Stimulated activated CD4-positive, alpha-beta T cell treated with anti-CD3 and anti-CD28 coated beads, Interleukin-4, amount 100 ng/mL, for 1 hour (primary cell): ENCODE measurements at regions not wholly inside any gene's neighbourhood (a gene's known extent, or its start where the extent isn't known, plus 50 kb on each side); places are given as distances from the start of the nearest gene placed in this dataset.
"Not testable (repeated sequence)": the region's sequence is repeated elsewhere in the genome, so short reads cannot be mapped to it uniquely, and the experiment has no call there.

Source experiments
- DNase-seq: peaks from one replicate; pipeline ENCODE4 v3.0.0-alpha.2; 2020

DNA sequence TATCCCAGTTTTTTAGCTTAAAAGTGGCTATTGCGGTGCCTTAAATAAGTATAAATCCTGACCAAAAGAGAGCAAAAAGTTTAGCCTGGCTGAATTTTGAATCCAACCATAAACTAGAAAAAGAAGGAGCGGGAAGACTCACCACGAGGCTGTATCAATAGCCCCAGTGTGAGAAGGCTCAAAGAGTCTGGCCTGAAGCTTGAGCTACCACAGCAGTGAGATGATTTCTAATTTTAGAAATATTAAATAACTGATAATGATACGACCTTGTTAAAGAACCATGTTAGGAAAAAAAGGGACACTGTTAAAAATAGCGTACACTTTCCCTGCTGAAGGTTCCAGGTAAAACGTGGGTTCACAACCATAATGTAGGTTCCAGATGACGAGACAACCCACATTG is 134.1 kb upstream of the ZNF462 start:
- no peak for DNase-seq

DNA sequence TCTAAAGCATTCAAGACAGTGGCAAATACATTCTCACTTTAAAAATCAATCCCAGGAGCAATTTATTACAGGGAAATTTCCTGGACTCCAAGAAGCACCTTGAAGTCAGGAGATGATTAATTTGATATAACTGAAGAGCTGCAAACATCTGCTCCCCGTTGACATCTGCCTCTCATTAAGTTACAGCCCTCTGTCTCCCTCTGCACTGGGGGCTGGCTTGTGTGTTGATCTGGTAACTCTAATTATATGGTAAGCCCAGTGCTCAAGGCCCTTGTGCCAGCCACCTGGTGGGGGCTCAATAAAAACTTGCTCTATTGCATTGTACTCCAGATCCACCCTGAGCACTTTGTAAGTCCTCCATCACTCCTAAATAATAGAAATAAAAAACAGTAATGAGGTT is 131.1 kb upstream of the ZNF462 start:
- DNase-seq = no peak

DNA sequence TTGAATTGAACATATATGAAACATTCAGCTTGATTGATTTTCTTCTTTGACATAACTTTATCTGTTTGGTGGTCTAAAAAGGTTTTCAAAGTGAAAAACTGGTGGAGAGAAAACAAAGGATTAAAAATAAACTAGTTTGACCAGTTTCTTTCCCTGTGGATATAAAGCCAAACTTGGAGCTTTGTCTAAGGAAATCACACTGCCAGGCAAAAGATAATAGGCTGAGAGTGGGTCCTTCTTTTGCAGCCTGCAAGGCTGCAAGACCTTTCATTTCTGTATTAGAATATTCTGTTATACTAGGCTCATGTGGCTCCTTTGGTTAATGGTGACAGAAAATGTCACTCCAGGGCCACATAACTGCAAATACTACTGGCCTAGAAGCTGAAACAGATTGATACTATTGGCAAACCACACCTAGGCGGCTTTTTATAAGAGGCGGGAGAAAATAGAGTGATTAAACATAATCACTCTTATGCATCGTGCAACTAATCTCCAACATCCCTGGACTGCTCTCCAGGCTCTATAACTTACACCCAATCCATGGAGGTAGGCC is 129.1 kb upstream of the ZNF462 start:
- DNase-seq = no peak

DNA sequence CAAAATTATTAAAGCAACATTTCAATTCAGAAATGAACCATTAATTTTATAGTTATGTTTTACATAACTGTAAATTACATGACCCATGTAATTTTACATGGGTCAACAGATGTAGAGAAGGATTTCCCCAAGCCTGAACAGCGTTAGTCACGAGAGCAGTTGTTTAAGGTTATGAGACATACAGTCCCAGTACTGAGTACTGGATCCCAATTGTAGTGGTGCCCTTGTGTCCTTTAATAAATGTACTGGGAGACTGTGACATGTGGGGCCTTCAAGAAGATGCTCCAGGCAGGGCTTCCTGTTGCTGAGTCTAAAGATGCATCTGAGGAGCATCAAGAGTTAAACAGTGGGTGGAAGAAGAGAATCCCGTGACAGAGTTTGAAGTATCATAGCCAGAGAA is 125.5 kb upstream of the ZNF462 start:
- DNase-seq = no peak

DNA sequence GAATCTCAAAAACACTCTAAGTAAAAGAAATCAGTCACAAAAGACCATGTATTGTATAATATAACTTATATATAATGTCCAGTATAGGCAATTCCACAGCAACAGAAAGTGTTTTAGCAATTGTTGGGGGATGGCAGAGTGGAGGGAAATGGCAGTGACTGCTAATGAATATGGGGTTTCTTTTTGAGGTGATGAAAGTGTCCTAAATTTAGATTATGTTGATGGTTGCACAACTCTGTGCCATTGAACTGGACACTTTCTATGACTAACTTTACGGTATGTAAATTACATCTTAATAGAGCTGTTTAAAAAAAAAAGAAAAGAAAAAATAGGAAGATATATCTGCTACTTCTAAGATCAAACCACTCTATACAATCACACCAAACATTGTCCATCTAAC is 124.9 kb upstream of the ZNF462 start:
- DNase-seq = no peak

DNA sequence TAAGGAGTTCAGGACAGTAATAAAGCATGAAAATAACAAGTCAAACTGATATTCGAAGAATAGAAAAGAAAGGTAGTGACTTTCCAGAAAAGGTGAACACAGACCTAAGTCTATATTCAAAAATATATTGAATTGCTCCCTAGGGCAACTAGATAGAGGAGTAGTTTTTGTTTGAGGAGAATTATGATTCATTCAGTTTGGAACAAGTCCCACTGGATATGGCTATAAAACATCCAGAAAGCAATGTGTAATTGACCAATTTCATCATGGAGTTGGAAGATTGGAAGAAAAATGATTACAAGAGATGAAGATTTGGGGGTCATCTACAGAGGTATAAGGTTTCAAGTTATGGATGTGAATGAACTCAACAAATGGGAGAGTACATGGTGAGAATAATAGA is 117.5 kb upstream of the ZNF462 start:
- DNase-seq = no peak

DNA sequence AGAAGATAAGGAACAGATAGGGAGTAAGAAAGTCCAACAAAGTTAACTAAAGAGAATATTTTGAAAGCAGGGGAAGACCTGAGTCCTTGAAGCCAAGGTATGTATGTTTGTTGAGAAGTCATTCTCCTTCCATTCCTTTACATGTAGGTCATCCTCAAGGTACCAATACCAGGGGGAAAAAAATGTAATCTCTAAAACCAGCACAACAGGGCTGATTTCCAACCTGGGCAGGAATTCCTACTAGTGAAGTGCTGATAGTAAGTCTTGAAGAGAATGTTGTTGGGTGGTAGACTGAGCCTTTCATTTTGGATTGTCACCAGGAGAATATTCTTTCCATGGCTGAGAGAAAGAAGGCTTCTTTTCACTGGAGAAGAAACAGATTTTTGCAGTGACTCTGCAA is 117.1 kb upstream of the ZNF462 start:
- no peak for DNase-seq

DNA sequence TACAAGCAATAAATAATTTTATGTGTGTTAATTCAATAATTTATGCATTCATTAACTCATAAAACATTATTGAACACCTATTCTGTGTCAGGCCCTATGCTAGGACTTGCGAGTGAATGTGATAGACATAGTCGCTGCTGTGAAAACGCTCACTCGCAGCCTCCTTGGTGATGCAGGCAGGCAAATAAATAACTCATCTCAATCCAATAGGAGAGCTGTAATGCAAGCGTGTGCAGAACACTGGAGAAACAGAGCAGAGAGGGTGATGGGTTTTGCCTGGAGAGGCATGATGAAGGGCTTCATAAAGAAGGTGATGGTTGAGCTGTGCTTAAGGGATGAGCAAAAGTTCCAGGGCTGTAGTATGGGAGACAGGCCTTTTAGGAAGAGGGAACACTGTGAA is 111.3 kb upstream of the ZNF462 start:
- DNase-seq = no peak

DNA sequence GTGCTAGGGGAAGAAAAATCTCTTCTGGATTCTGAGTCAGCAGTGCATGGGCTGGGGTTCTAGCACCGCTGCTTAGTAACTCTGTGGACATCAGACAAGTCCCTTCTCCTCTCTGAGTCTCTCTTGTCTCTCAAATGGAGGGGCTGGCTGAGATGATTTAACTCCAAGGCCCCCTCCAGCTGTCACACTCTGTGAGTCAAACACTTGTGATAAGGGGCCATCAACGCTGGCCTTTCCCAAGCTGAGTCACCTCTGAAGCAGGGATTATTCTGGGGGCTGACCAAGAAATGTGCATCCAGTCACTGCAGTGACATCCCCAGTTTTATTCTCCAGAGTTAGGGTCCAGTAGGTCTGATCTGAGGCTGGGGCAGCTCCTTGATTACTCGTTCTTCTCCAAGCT is 110.4 kb upstream of the ZNF462 start:
- DNase-seq = no peak

DNA sequence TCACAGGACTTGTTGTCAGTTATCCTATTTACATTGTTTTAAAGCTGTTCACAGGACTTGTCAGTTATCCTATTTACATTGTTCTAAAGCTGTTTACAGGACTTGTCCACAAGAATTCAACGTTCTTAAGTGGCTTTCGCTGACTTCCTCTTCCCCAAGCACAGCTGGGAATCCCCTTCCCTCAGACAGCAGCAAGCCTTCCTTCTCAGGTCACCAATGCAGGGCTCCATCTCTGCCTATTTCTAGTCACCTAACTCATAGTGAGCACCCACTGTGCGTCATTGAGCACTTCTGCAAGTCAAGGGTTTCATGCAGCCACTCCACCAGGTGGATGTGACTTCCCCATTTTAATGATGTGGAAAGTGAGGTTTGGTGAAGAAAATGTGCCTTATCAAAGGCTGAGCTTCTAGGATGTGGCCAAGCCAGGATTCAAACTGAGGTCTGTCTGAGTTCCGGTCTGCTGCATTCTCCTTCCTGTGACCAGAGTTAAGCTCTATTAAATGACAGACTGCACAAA is 109.8 kb upstream of the ZNF462 start:
- DNase-seq = no peak

DNA sequence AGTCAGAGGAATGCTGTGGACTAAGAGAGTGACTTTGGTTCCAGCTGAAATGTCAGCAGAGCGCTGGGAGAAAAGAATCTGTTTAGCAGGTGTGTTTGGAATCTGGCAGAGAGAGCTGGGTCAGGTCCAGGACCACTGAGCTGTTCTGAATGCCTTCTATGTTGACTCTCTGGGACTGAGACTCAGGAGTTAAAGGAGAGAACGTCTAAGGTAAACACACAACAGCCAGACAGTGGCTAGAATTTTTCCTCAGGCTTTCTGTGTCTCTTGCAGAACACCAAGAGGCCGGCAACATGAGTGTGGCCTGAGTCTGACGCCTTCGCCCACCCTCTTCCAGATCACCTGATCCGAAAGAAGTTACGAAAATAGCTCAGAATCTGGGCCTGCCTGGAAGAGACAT is 107.2 kb upstream of the ZNF462 start:
- no peak for DNase-seq

DNA sequence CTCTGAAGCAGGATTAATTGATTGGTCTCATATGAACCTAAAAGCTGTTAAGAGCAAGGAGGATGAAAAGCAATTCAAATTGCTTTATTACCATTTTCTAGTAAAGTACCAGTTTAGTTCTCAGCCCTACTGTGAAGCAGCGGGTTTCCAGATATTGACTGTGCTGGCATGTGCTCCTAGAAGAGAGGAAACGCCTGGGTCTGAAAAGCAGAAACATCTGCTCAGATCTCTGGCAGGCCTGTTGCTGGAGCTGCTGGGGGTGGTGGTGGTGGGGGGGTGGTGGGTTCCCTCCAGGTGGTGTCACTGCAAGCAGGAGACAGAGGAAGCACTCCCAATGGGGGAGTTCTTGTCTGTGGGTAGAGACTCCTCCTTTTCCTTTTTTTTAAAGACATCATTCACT is 105.5 kb upstream of the ZNF462 start:
- no peak for DNase-seq

DNA sequence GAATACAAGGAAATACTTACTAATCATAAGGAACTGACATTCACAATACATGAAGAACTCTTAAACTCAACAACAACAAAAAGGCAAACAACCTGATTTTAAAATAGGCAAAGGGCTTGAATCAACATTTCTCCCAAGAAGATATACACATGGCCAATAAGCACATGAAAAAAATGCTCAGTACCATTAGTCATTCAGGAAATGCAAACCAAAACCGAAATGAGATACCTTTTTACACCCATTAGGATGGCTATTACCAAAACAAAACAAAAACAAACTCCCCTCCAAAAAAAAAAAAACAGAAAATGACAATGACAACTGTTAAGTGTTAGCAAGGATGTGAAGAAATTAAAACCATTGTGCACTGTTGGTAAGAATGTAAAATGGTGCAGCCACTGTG is 104.1 kb upstream of the ZNF462 start:
- no peak for DNase-seq

DNA sequence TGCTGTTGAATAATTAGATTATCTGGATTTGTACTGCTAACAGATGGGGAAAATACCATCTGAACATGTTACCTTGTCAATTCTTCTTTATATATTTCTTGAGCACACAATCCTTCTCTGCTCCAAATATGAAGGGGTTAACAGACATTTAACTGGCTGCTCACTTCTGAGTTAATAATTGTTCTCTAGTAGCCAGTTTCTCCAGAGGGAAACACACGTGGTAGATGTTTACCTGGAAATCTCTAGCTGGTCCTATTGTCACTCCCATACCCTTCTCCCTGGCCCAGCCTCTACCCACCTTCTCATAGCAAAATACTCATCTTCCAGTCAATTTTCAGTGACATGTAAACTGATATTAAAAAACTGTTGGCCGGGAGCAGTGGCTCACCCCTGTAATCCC is 101.5 kb upstream of the ZNF462 start:
- no peak for DNase-seq

DNA sequence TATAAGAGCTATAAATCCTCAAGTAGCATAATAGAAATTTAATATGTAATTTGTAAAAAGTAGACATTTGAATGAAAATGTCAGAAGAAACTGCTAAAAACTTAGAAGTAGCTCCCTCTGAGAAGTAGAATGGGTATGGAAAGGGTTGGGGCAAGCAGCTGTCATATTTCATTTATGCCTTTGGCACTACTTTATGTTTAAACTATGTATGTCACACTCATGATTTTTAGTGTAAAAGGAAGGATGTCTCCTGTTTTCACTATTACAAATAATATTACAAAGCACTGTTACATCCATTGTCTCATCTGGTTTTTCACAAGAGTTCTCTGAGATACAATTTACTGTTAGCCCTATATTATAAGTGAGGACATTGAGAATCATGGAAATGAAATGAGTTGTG is 96.3 kb upstream of the ZNF462 start:
- no peak for DNase-seq

DNA sequence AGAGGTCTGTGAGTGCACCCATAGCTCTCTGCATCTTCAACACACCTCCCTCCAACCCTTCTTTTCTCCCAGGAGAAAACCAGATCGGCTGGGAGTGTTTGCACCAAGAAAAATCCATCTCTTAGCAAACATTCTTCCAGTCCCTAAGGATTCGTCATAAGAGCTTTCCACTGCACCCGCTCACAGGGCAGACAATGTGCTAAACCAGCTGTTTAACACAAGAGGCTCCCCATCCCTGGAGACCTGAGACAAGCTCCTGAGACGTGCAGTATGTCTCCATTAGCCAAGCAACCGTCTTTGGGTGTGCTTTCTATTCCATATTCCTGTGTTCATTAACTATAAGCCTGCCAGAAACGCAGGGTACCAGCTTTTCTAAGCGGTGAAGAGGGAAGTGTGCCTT is 93.6 kb upstream of the ZNF462 start:
- no peak for DNase-seq

DNA sequence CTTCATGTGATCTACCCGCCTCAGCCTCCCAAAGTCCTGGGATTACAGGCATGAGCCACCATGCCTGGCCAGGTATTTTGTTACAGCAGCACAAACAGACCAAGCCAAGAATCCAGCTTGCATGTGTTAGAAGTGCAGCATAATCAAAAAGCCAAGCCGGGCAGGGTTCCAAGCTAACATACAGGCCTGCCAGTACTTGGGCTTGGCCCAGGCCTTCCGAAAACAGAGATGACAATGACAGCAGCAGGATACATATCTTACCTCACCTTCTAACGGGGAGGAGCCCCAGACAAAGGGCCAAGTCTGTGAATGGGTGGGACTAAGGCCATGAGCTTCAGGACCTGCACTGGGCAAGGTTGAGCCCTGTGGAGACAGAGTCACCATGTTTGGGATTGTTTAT is 91.4 kb upstream of the ZNF462 start:
- DNase-seq = no peak

DNA sequence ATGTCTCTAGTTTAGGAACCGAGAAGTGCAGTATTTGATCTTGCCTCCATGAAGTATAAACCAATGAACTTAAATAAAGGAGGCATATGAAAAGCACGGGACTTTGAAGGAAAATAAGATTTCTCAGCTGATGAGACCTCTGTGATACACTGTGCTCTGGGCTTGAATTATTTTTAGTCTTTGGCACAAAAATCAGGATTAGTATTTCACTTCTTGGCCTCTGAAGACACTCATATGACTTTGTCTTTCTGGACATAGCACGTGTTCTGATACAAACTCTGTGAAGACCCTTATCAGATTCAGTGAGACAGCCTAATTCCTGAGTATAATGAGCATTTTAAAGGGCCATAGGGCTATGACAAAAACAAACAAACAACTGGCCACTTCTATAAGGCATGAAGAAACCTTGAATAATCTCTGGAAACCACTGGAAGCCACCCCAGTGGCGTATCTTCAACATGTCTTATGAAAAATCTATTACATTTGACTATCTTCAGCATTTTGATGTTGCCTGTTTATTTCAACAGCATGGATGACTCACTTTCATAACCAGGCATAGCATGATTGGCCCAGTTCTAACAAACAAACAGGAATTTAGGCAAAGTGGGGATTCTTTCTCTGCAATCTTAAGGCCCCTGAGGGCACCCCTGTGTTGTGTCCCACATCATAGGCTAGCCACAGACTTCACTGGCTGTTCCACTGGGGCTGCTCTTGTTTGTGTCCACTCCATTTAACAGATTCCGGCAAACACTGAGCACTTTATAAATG is 90.3 kb upstream of the ZNF462 start:
- no peak for DNase-seq

DNA sequence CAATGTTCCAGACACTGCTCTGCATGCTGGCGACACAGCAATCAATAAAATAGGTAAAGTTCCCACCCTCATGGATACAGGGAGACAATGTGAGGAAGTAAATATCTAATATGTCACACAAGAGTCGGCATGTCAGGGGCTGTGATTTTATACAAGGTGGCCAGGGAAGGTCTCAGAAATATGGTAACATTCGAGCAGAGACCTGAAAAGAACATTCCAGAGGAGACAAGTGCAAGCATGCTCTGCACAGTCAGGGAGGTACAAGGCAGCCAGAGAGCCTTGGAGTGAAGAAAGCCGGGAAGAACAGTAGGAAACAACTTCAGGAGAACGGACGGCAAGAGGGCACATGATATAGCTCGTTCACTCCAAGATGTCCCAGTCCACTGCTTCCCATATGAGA is 89.2 kb upstream of the ZNF462 start:
- no peak for DNase-seq

DNA sequence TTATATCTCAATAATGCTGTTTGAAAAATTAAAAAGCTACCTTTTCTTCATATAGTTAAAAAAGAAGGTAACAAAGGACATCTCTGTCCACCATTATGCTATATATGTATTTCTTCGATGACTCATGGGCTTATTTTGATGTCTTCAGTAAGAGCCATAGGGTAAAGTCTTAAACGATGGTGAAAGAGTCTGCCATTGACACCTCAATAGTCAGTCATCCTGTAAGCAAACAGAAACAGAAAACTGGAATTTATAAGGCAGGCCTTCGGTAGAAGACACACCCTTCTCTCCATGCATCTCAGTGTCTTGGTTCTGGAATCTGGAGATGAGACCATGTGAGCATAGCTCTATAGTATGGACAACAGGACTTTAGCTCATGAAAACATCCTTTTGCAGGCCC is 87.0 kb upstream of the ZNF462 start:
- DNase-seq = no peak

DNA sequence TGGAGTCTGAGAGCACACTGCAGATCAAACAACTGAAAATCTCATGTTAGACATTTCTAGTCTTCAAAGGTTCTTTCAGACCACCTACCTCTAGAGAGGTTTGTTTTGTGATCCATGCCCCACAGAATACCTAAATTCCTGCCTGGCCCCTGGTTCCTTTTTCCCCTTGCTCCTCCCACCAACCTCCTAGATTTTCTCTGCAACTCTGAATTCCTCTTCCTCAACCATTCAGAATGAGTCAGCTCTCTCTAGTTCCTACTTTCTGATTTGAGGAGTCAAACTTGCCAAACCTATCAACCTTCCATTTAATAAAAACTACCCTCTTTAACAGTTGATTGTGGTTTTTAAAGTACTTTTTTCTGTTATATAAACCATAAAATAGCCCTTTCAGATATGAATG is 83.2 kb upstream of the ZNF462 start:
- DNase-seq = no peak

DNA sequence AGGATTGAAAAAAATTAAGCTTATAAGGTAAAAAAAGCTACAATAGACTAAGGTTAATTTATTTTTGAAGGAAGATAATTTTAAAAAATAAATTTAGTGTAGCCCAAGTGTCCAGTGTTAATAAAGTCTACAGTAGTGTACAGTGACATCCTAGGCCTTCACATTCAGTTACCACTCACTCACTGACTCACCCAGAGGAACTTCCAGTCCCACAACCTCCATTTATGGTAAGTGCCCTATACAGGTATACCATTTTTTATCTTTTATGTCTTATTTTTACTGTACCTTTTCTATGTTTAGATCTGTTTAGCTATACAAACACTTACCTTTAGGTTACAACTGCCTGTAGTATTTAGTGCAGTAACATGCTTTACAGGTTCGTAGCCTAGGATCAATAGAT is 79.8 kb upstream of the ZNF462 start:
- DNase-seq = no peak

DNA sequence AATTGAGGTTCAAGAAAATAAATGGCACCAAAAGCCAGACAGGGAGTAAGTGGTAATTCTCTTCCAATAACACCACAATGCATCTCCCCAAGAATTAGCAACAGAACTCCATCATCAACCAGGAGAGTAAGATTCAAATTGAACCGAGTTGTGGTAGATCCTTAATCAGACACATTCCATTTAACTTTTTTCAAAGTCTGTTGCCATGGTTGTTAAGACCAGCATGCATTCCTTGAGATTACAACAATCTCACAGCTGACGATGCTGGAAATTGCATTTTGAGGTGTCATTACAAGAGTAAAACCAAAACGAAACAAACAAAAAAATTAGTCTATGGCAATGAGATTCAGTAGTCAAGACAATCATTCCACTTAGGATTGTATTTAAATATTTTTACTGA is 78.9 kb upstream of the ZNF462 start:
- DNase-seq = no peak

DNA sequence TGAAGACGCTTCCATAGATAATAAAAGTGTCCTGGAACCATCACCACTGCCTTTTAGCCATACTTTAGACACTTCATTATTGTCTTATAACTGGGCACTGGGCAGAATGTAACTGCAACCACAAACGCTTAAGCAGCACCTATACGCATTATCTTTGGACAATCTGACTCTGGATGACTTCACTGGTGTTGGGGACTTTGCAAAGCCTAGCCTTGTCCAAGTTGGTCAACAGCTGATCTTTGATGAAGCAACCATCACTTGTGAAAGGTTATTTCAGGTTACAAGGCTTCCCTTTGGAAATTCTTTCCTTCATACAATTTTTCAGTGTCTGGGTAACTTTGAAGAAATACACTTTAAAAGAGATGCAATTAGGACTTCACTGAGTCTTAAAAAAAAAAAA is 77.8 kb upstream of the ZNF462 start:
- no peak for DNase-seq

DNA sequence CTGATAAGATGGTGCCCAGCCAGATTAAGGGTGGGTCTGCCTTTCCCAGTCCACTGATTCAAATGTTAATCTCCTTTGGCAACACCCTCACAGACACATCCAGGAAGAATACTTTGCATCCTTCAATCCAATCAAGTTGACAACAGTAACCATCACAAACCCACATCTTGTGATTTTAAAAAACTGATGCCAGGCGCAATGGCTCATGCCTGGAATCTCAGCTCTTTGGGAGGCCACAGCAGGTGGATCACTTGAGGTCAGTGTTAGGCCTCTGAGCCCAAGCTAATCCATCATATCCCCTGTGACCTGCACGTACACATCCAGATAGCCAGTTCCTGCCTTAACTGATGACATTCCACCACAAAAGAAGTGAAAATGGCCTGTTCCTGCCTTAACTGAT is 74.9 kb upstream of the ZNF462 start:
- DNase-seq = not testable (repeated sequence)
